HG03342 (cell line): ENCODE measurements at regions not wholly inside any gene's neighbourhood (a gene's known extent, or its start where the extent isn't known, plus 50 kb on each side); places are given as distances from the start of the nearest gene placed in this dataset.

Experiments
- ATAC-seq: cut with Tn5 transposase; IDR thresholded peaks from one replicate; pipeline ENCODE4 v1.9.1; 2021; ENCODE audit warnings: mild to moderate bottlenecking, moderate library complexity; ENCODE audit not compliant: unreplicated experiment

GRCh38 chr5:58403822-58404433 is 56.0 kb downstream of the PLK2 start:
- no peak for ATAC-seq

DNA sequence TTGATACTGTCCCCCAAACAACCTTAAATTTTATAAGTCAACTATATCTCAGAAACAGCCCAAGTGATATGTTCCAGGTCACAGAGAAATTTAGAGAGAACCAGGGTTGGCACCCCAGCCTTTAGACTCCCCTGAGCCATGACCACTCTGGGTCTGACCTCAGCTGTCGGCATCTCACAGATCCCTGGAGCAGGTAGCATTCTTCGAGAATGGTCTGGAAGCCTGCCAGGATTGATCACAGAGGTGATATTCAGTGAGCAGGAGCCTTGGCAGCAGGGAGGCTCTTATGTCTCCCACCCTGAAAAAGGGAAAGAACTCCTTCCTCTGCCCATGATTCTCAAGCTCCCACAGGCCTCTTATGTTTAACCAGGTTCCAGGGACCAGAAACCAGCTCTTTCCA is 58.2 kb downstream of the PLK2 start:
- no peak for ATAC-seq

DNA sequence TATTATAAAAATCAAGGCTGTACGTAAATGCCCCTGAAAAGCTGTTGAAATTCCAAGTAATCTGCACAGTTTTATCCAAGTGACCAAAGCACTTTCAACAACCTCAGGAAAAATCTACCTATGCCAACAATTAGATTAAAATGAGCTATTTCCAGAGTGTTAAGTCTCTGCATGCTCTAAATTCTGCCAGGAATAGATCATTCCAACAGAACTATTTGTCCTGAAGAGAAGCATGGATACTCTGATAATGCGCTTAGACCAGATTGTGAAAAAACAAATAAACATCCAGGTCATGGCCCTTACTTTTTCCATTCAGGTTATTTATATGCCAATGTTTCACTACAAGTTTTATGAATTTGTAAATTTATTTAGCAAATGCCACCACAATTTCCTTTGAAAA is 59.1 kb downstream of the PLK2 start:
- no peak for ATAC-seq

GRCh38 chr5:58399951-58400350 is 59.9 kb downstream of the PLK2 start:
- no peak for ATAC-seq

GRCh38 chr5:58394339-58394738 is 65.5 kb downstream of the PLK2 start:
- no peak for ATAC-seq

GRCh38 chr5:58393716-58394115 is 66.2 kb downstream of the PLK2 start:
- ATAC-seq: no peak

GRCh38 chr5:58392496-58392895 is 67.4 kb downstream of the PLK2 start:
- ATAC-seq: no peak

- ATAC-seq: no peak
Observed at GRCh38 chr5:58383448-58383847, 76.4 kb downstream of the PLK2 start.

GRCh38 chr5:58382131-58382534 is 77.8 kb downstream of the PLK2 start:
- ATAC-seq: no peak

DNA sequence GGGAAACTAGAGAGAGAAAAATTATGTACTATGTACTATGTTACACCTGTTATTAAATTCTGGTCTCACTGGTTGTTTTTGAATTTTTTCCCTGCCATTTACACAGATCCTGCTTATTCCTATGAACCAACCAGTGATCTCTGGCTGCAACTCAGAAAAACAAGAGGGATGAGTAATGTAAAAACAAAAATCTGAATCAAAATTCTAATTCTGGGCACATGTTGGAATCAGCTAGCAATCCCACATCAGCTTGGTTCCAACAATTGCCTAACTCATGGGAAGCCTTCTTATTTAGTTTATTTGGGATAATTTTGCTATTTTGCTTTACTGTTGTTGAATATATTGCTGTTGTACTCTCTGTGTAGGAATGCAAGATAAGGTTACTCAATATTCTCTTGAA is 78.3 kb downstream of the PLK2 start:
- ATAC-seq: no peak

GRCh38 chr5:58380655-58381054 is 79.2 kb downstream of the PLK2 start:
- no peak for ATAC-seq

DNA sequence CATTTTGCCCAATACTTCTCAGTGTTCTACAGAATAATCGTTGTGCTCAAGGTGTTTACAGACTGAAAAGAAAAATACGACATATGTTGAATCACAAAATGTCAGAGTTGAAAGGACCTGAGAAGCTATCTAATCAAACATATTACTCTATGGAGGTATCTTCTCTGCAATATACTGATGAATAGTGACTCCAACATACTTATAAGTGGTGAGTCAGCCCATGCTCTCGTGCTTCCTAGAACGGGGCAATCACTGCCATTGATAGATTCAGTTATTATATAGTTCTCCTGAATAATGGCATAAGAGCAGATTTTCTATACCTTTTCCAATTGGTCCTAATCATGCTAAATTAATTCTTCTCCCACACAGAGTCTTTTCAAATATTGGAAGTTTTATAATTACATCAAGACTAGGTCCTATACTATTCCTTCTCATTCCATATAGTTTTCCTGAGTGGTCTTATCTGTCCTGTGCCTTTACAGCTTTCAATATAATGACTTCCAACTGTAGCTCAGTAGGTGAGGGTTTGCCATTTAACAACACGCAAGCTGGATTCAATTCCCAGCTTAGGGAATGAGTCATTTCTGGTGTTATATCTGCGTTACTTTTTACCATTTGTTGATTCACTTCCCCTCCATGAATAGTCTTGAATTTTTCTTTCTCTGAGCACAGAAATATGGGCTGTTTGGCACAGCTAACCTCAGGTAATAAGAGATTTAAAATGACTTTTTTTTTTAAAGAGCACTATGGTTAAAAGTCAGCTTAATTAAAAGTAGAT is 81.1 kb downstream of the PLK2 start:
- ATAC-seq: no peak

- no peak for ATAC-seq
Observed at GRCh38 chr5:58370606-58371005, 89.3 kb downstream of the PLK2 start.

- ATAC-seq: no peak
Observed at GRCh38 chr5:58369513-58370190, 90.2 kb downstream of the PLK2 start.

GRCh38 chr5:58366461-58366860 is 93.4 kb downstream of the PLK2 start:
- ATAC-seq: no peak

- no peak for ATAC-seq
Observed at GRCh38 chr5:58365791-58366190, 94.1 kb downstream of the PLK2 start.

- no peak for ATAC-seq
Observed at GRCh38 chr5:58363461-58364249, 96.2 kb downstream of the PLK2 start.

DNA sequence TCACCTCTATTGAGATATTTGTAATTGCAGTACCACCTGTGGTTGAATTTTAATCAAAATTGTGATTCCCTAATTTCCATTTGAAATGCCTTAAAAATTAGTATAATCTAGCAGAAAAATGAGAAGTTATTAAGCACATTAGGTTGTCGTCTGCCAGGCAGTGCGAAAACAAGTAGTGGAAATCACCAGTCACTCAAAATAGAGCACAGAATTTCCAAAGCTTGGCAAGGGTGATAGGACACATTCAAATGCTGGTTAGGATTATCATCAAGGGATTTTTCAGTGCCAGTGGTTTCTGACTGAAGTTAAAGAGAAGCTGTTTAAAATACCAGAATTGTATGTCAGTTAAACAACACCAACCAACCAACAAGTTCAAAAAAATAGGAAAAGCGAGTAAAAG is 97.8 kb downstream of the PLK2 start:
- ATAC-seq: no peak

- no peak for ATAC-seq
Observed at GRCh38 chr5:58360794-58361193, 99.1 kb downstream of the PLK2 start.

DNA sequence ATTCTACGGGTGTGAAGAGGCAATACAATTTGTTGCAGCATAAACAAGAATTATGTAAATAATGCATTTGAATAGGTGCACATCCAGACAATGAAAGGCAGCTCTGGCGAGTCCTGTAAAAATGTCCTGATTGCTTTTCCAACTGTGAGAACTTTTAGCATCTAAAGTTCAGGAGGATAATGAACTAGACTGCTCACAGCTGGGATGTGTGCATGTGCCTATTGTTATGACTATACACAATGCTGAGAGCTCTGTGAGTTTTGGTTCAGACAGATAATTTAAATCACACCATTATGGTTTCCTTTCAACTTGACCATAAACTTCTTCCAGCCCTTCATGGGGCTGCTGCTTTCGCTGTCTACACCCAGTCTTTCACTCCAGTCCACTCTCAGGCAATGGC is 99.9 kb downstream of the PLK2 start:
- no peak for ATAC-seq

DNA sequence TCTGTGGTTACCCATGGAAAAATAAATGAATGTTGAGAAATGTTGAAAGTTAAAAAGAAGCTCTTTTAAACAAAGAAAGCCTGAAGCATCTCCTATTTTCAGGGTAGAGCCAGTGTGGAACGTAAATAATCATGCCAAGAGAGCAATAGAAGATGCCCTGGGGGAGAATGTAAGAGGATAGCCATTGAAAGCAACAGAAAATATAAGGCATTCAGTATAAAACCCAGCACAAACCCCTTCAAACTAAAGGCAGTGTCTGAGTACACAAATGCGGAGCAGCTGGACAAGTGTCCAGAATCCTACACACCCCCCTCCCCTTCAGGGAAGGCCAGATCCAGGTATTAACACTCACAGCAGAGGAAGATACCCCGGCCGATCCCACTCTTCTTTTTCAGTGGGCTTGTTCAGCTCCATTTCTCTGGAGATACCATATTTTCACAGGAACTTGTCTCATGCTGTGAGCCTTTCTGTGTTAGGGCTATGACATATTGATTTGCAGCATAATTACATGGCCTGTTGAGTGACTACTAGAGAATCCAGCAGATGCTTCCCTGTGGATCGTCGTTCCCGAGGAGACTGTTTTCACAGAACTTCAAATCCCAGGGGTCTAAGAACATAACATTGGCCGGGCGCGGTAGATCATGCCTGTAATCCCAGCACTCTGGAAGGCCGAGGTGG is 101.2 kb downstream of the PLK2 start:
- no peak for ATAC-seq
